GM12891 (cell line): ENCODE measurements at regions not wholly inside any gene's neighbourhood (a gene's known extent, or its start where the extent isn't known, plus 50 kb on each side); places are given as distances from the start of the nearest gene placed in this dataset.

Source experiments
- PAX5 ChIP-seq: IDR thresholded peaks from 2 replicates; pipeline ENCODE4 v1.6.1; 2011; ENCODE audit warnings: low read length, moderate library complexity, mild to moderate bottlenecking; ENCODE audit not compliant: insufficient read depth, severe bottlenecking
- POLR2A ChIP-seq: IDR thresholded peaks from 2 replicates; pipeline ENCODE4 v1.6.1; 2011; ENCODE audit warnings: low read depth, low read length, control low read depth
- SPI1 ChIP-seq: IDR thresholded peaks from 2 replicates; pipeline ENCODE4 v1.6.1; 2011; ENCODE audit warnings: low read depth, low read length, control low read depth

GRCh38 chr17:79513206-79513605 is 97.6 kb downstream of the RBFOX3 start:
- no peak for TF ChIP-seq SPI1
- TF ChIP-seq PAX5 = no peak
- no peak for TF ChIP-seq POLR2A
